Mammary epithelial cell (primary cell): ENCODE measurements at regions not wholly inside any gene's neighbourhood (a gene's known extent, or its start where the extent isn't known, plus 50 kb on each side); places are given as distances from the start of the nearest gene placed in this dataset.

Source experiments
- EZH2 ChIP-seq: IDR thresholded peaks from 2 replicates; pipeline ENCODE4 v1.6.1; 2012; ENCODE audit warnings: low read length, inconsistent platforms, borderline replicate concordance
- TF ChIP-seq, protein P1 (sequence below), 2 donors: IDR thresholded peaks in 1 of 2; conservative IDR thresholded peaks in 1 of 2; 2 replicates each; pipeline ENCODE4 v1.5.1; 2011 to 2012; ENCODE audit warnings: inconsistent platforms in 2 of 2, low read length in 2 of 2, mild to moderate bottlenecking in 2 of 2, control low read depth in 1 of 2, low read depth in 1 of 2; ENCODE audit not compliant: insufficient read depth in 1 of 2; ENCODE audit errors: extremely low read depth in 1 of 2

DNA sequence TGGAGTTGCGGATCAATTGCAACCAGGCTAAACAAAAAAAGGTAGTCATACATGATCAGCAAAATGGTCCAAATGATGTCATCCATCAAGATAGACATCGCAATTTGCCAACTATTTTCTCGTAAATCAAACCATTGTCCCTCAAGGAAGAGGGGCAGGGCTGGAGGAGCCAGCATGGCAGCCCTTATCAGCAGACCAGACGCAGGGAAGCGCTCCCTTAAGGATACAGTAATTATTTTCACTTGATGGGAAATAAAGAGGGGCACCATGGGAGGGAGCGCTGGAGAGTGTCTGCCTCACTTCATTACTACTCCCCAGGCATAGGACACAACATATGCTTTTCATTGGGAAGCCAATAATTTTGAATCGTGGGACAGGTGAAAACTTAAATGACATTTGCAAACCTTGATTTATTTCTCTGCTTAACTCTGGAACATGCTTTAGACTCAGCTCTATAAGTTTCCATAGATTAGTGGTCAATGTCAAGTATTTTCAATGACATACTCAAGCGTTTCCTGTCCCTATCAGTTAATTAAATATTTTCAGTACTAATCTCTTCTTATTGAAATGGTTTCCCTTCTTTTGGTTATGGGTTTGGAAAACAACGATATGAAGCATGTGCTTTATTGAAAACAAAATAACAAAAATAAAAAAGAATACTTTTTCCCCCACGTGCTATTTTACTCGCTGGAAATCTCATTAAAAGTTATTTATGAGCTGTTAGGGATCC, 202.4 kb upstream of the HABP2 start:
- no peak for TF ChIP-seq EZH2
- TF ChIP-seq, protein P1, sequence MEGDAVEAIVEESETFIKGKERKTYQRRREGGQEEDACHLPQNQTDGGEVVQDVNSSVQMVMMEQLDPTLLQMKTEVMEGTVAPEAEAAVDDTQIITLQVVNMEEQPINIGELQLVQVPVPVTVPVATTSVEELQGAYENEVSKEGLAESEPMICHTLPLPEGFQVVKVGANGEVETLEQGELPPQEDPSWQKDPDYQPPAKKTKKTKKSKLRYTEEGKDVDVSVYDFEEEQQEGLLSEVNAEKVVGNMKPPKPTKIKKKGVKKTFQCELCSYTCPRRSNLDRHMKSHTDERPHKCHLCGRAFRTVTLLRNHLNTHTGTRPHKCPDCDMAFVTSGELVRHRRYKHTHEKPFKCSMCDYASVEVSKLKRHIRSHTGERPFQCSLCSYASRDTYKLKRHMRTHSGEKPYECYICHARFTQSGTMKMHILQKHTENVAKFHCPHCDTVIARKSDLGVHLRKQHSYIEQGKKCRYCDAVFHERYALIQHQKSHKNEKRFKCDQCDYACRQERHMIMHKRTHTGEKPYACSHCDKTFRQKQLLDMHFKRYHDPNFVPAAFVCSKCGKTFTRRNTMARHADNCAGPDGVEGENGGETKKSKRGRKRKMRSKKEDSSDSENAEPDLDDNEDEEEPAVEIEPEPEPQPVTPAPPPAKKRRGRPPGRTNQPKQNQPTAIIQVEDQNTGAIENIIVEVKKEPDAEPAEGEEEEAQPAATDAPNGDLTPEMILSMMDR (conservative IDR thresholded peaks at IDR 0.05 in 1 of 2, IDR thresholded peaks at IDR 0.05 in 1 of 2; ENCODE audit: extremely low read depth in 1 of 2, insufficient read depth in 1 of 2, low read depth in 1 of 2, low read length in 2 of 2), result no peak
